H1 (cell line): ENCODE measurements at regions not wholly inside any gene's neighbourhood (a gene's known extent, or its start where the extent isn't known, plus 50 kb on each side); places are given as distances from the start of the nearest gene placed in this dataset.
A peak's percentile ranks its signal among the peaks of the same experiment; 100 is the strongest.

ENCODE experiments used
- CTCF ChIA-PET: fragments of 300-600 bp; sonication (Branson Sonifier 250); formaldehyde crosslinking; loops from one replicate; lab custom pipeline; 2021; ENCODE audit not compliant: partially characterized antibody; lab: Charles Lee
- POLR2A ChIA-PET: fragments of 300-600 bp; sonication (Branson Sonifier 250); formaldehyde crosslinking; loops from one replicate; lab custom pipeline; 2021; ENCODE audit warnings: inconsistent platforms; ENCODE audit not compliant: partially characterized antibody; lab: Charles Lee
- DNase-seq, 2 experiments: peaks; one replicate each; pipeline versions ENCODE4 v3.0.0 to v3.0.0-alpha.2; 2010 to 2022; ENCODE audit warnings: low spot score in 2 of 2, low read depth in 1 of 2, mixed read lengths in 1 of 2
- FAIRE-seq: peaks from 2 replicates; lab custom pipeline; 2011; peaks lifted over from hg19 to GRCh38; lab: Jason Lieb, UNC
- H2AFZ ChIP-seq: 2 replicates; pipeline ENCODE4 v1.8.1; 2012; ENCODE audit warnings: low read length, inconsistent platforms
- H2AK5ac ChIP-seq: 2 replicates; pipeline ENCODE4 v1.6.1; 2013; ENCODE audit warnings: low read depth, low read length
- H2BK120ac ChIP-seq: replicated peaks from 2 replicates; pipeline ENCODE3; 2013; ENCODE audit warnings: low read depth, low read length, inconsistent platforms
- H2BK12ac ChIP-seq: 2 replicates; pipeline ENCODE4 v1.6.1; 2013; ENCODE audit warnings: low read depth, low read length
- H2BK15ac ChIP-seq: 2 replicates; pipeline ENCODE4 v1.6.1; 2013; ENCODE audit warnings: low read length
- H2BK20ac ChIP-seq: 2 replicates; pipeline ENCODE4 v1.6.1; 2013; ENCODE audit warnings: low read length
- H2BK5ac ChIP-seq: 2 replicates; pipeline ENCODE4 v1.6.1; 2013; ENCODE audit warnings: low read depth, low read length
- H3K14ac ChIP-seq: 2 replicates; pipeline ENCODE4 v1.6.1; 2013; ENCODE audit warnings: inconsistent platforms; ENCODE audit not compliant: insufficient read length
- H3K18ac ChIP-seq: 2 replicates; pipeline ENCODE4 v1.6.1; 2013; ENCODE audit warnings: low read length; ENCODE audit errors: extremely low read depth
- H3K23ac ChIP-seq: 2 replicates; pipeline ENCODE4 v1.6.1; 2013; ENCODE audit warnings: inconsistent platforms; ENCODE audit not compliant: insufficient read length
- H3K23me2 ChIP-seq: 2 replicates; pipeline ENCODE4 v1.6.1; 2013; ENCODE audit warnings: low read depth, low read length
- H3K27ac ChIP-seq: 2 replicates; pipeline ENCODE4 v1.6.1; 2011; ENCODE audit warnings: low read depth, low read length, inconsistent platforms
- H3K27me3 ChIP-seq, 4 experiments: replicated peaks in 1 of 4; 1 replicate in 1 of 4; 2 replicates in 3 of 4; pipeline versions ENCODE4 v1.6.1 to v1.8.1; 2011 to 2013; ENCODE audit warnings: low read length in 3 of 4, mild to moderate bottlenecking in 3 of 4, inconsistent platforms in 2 of 4, mixed read lengths in 2 of 4, moderate library complexity in 1 of 4; ENCODE audit not compliant: control insufficient read depth in 3 of 4, insufficient read depth in 3 of 4; ENCODE audit errors: extremely low read depth in 1 of 4
- H3K36me3 ChIP-seq, 4 experiments: 2 replicates each; pipeline versions ENCODE4 v1.6.1 to v1.8.1; 2011 to 2013; ENCODE audit warnings: mild to moderate bottlenecking in 4 of 4, low read length in 3 of 4, moderate library complexity in 2 of 4, control low read depth in 1 of 4, inconsistent platforms in 1 of 4; ENCODE audit not compliant: insufficient read depth in 4 of 4, control insufficient read depth in 2 of 4
- H3K4ac ChIP-seq: replicated peaks from 2 replicates; pipeline ENCODE3; 2013; ENCODE audit warnings: low read length, low read depth, mixed read lengths, inconsistent platforms; ENCODE audit not compliant: insufficient read length
- H3K4me1 ChIP-seq, 4 experiments: replicated peaks in 1 of 4; 1 replicate in 1 of 4; 2 replicates in 3 of 4; pipeline versions ENCODE4 v1.6.1 to v1.8.1; 2011 to 2013; ENCODE audit warnings: low read length in 3 of 4, inconsistent platforms in 2 of 4, mixed read lengths in 1 of 4; ENCODE audit not compliant: insufficient read depth in 4 of 4, control insufficient read depth in 3 of 4
- H3K4me2 ChIP-seq, 2 experiments: 2 replicates each; pipeline versions ENCODE4 v1.6.1 to v1.8.1; 2011 to 2013; ENCODE audit warnings: low read depth in 2 of 2, low read length in 2 of 2, control low read depth in 1 of 2, inconsistent platforms in 1 of 2, mild to moderate bottlenecking in 1 of 2; ENCODE audit not compliant: insufficient read depth in 1 of 2
- H3K4me3 ChIP-seq, 4 experiments: fragments of 200-600, 300-600 bp in 1 of 4; sonication (generic), shearing (Covaris generic), sonication (Bioruptor Twin) in 1 of 4; 2 replicates each; pipeline versions ENCODE4 v1.5.1 to v1.8.1; 2011 to 2016; ENCODE audit warnings: low read length in 4 of 4, low read depth in 3 of 4, control low read depth in 2 of 4, inconsistent platforms in 2 of 4, mild to moderate bottlenecking in 2 of 4, mixed read lengths in 1 of 4, moderate library complexity in 1 of 4; ENCODE audit not compliant: insufficient read depth in 2 of 4; ENCODE audit errors: extremely low read depth in 1 of 4
- H3K56ac ChIP-seq: replicated peaks from 2 replicates; pipeline ENCODE3; 2013; ENCODE audit warnings: low read depth, mild to moderate bottlenecking, mixed read lengths, low read length, inconsistent platforms; ENCODE audit not compliant: insufficient read length
- H3K79me1 ChIP-seq: 2 replicates; pipeline ENCODE4 v1.6.1; 2013; ENCODE audit warnings: low read depth, low read length, control low read depth
- H3K79me2 ChIP-seq, 2 experiments: 2 replicates each; pipeline versions ENCODE4 v1.6.1 to v1.8.1; 2012 to 2013; ENCODE audit warnings: low read length in 2 of 2, mild to moderate bottlenecking in 2 of 2, inconsistent platforms in 1 of 2; ENCODE audit not compliant: insufficient read depth in 2 of 2, control insufficient read depth in 1 of 2
- H3K9ac ChIP-seq, 4 experiments: replicated peaks in 1 of 4; 1 replicate in 1 of 4; 2 replicates in 3 of 4; pipeline versions ENCODE4 v1.6.1 to v1.8.1; 2011 to 2013; ENCODE audit warnings: low read depth in 3 of 4, low read length in 3 of 4, control low read depth in 2 of 4, mild to moderate bottlenecking in 2 of 4, moderate library complexity in 2 of 4, inconsistent platforms in 1 of 4; ENCODE audit errors: extremely low read depth in 1 of 4
- H3K9me3 ChIP-seq, 2 experiments: 2 replicates each; pipeline versions ENCODE4 v1.6.1 to v1.8.1; 2012 to 2013; ENCODE audit warnings: mild to moderate bottlenecking in 2 of 2, moderate library complexity in 2 of 2, control low read depth in 1 of 2, inconsistent platforms in 1 of 2, low read depth in 1 of 2, low read length in 1 of 2, mixed read lengths in 1 of 2; ENCODE audit not compliant: insufficient read depth in 2 of 2
- H4K20me1 ChIP-seq, 2 experiments: replicated peaks in 1 of 2; 2 replicates each; pipeline versions ENCODE3 to v1.8.1; 2011 to 2013; ENCODE audit warnings: inconsistent platforms in 2 of 2, low read length in 2 of 2, mild to moderate bottlenecking in 1 of 2; ENCODE audit not compliant: insufficient read depth in 2 of 2, control insufficient read depth in 1 of 2
- H4K5ac ChIP-seq: 2 replicates; pipeline ENCODE4 v1.6.1; 2013; ENCODE audit warnings: low read length, low read depth, mixed read lengths, inconsistent platforms; ENCODE audit not compliant: insufficient read length
- H4K8ac ChIP-seq: 2 replicates; pipeline ENCODE4 v1.8.0; 2013; ENCODE audit warnings: mild to moderate bottlenecking, moderate library complexity, low read length, inconsistent platforms; ENCODE audit not compliant: insufficient read depth; ENCODE audit errors: extremely low read depth
- H4K91ac ChIP-seq: replicated peaks from 2 replicates; pipeline ENCODE3; 2013; ENCODE audit warnings: low read length, mixed read lengths, inconsistent platforms; ENCODE audit not compliant: insufficient read length
- CBX5 ChIP-seq: fragments of 300-800, 300-1000 bp; sonication (generic); IDR thresholded peaks from 2 replicates; pipeline ENCODE4 v1.7.1; 2016; ENCODE audit warnings: antibody characterized with exemption, low read length, low read depth
- JUND ChIP-seq: IDR thresholded peaks from 2 replicates; pipeline ENCODE4 v1.6.1; 2011; ENCODE audit warnings: mild to moderate bottlenecking, improper control_type of control experiment, low read length
- KDM1A ChIP-seq: fragments of 200-600, 300-600 bp; sonication (generic); IDR thresholded peaks from 2 replicates; pipeline ENCODE4 v1.7.1; 2016; ENCODE audit warnings: mild to moderate bottlenecking, low read length, borderline replicate concordance
- WGBS, 2 experiments: shearing (Covaris generic) in 1 of 2; methylation state at CpG; one replicate each; pipeline versions ENCODE4 v1.1.6 to v1.1.7; 2013 to 2015; ENCODE audit warnings: low lambda C conversion rate in 2 of 2, mixed read lengths in 2 of 2, inconsistent platforms in 1 of 2, low coverage in 1 of 2, missing lambda C conversion rate in 1 of 2; ENCODE audit not compliant: insufficient replicate concordance in 2 of 2, insufficient coverage in 1 of 2, insufficient read length in 1 of 2; ENCODE audit errors: extremely low coverage in 1 of 2, missing lambda C conversion rate in 1 of 2; 5-methylcytosine and 5-hydroxymethylcytosine counted together

DNA sequence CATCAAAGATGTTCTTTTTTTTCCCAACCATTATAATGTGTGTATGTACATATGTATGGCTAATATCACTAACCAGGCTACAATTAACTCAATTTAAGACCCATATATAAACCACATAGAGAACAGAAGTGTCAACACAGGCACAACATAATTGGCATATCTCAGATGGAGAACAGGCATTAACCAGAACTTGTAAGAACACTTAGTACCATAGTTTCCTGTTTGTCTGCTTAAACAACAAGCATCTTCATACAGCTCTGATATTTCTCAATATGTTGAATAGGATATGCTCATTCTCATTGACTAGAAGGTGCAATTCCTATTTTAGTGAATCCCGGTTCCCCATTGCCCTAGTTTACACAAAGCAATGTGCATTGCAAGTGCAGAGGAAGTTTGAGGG is 116.9 kb upstream of the EDNRB start:
- peak overlapping the region; percentile 94 for H2AFZ ChIP-seq
- H2BK120ac ChIP-seq = no peak overlapping the region
- no peaks in the 10 kb centered on the region for H3K79me2 ChIP-seq
- no peak overlapping the region for H3K14ac ChIP-seq
- no peak overlapping the region for H4K8ac ChIP-seq
- H3K56ac ChIP-seq = no peak overlapping the region
- H3K9me3 ChIP-seq = no peaks in the 10 kb centered on the region
- H2AK5ac ChIP-seq = no peak overlapping the region
- no peaks in the 10 kb centered on the region for H3K4me1 ChIP-seq
- no peak overlapping the region for H3K27ac ChIP-seq
- H4K91ac ChIP-seq = no peak overlapping the region
- no peak for TF ChIP-seq CBX5
- no peak for TF ChIP-seq JUND
- TF ChIP-seq KDM1A = no peak
- no peak overlapping the region for H3K4me2 ChIP-seq
- H3K18ac ChIP-seq = no peak overlapping the region
- H4K5ac ChIP-seq = no peak overlapping the region
- no peak overlapping the region for H2BK15ac ChIP-seq
- H3K4ac ChIP-seq = no peak overlapping the region
- no peak overlapping the region for H2BK12ac ChIP-seq
- FAIRE-seq (no peak), DNase-seq (no peak)
- H3K79me1 ChIP-seq = no peaks in the 10 kb centered on the region
- whole genome bisulfite sequencing, 2 experiments = 90% methylated on average over 1 of the region's 1 CpG; no CpG with 5 or more reads in 1 of the 2 experiments
- CTCF ChIA-PET = interaction anchor here (0.9 kb wide), 1 partner anchor 13 kb away, joined by 3 read pairs; no protein-coding TSS in a partner anchor
- no peaks in the 10 kb centered on the region for H3K23me2 ChIP-seq
- no peaks in the 10 kb centered on the region for H4K20me1 ChIP-seq
- H2BK5ac ChIP-seq = no peak overlapping the region
- no peaks in the 10 kb centered on the region for H3K27me3 ChIP-seq
- POLR2A ChIA-PET = no interaction called here
- no peak overlapping the region for H3K23ac ChIP-seq
- H2BK20ac ChIP-seq = no peak overlapping the region
- no peaks in the 10 kb centered on the region for H3K36me3 ChIP-seq
- H3K4me3 ChIP-seq = no peak overlapping the region
- no peak overlapping the region for H3K9ac ChIP-seq
